CD4-positive, CD25-positive, alpha-beta regulatory T cell (primary cell): ENCODE measurements at regions not wholly inside any gene's neighbourhood (a gene's known extent, or its start where the extent isn't known, plus 50 kb on each side); places are given as distances from the start of the nearest gene placed in this dataset.

Experiments
- ATAC-seq, 2 donors: fragments of 150-1000 bp; cut with Tn5 transposase; one replicate each; pipeline ENCODE4 v1.10.0; 2021; ENCODE audit warnings: low read depth in 2 of 2, moderate number of reproducible peaks in 2 of 2, moderate library complexity in 1 of 2
- DNase-seq, 3 donors: peaks; one replicate each; pipeline versions ENCODE4 v3.0.0 to v3.0.0-alpha.2; 2012 to 2022; ENCODE audit warnings: mixed read lengths in 1 of 3
- H3K27ac ChIP-seq: one replicate; pipeline ENCODE4 v1.7.0; 2013; ENCODE audit warnings: mild to moderate bottlenecking, low read length; ENCODE audit not compliant: insufficient read depth, poor library complexity, severe bottlenecking
- H3K27me3 ChIP-seq: one replicate; pipeline ENCODE4 v1.7.0; 2013; ENCODE audit warnings: low read length; ENCODE audit not compliant: control insufficient read depth, insufficient read depth
- H3K36me3 ChIP-seq: one replicate; pipeline ENCODE4 v1.7.0; 2013; ENCODE audit warnings: mild to moderate bottlenecking, low read length, moderate library complexity; ENCODE audit not compliant: control insufficient read depth, insufficient read depth
- H3K4me1 ChIP-seq: 2 replicates; pipeline ENCODE4 v1.7.0; 2013; ENCODE audit warnings: mild to moderate bottlenecking, low read length; ENCODE audit not compliant: insufficient read depth, control insufficient read depth, poor library complexity, severe bottlenecking
- H3K4me3 ChIP-seq: one replicate; pipeline ENCODE4 v1.7.0; 2013; ENCODE audit warnings: low read depth, mild to moderate bottlenecking, low read length, moderate library complexity
- H3K9me3 ChIP-seq, 2 experiments: 1 replicate in 1 of 2; 2 replicates in 1 of 2; pipeline ENCODE4 v1.7.0; 2013; ENCODE audit warnings: low read length in 2 of 2, mild to moderate bottlenecking in 1 of 2, moderate library complexity in 1 of 2; ENCODE audit not compliant: control insufficient read depth in 2 of 2
- H3K27ac Mint-ChIP-seq, 3 donors: one replicate each; pipeline ENCODE4 v1.8.0; 2020 to 2022; ENCODE audit warnings: mild to moderate bottlenecking in 3 of 3, mixed read lengths in 3 of 3, moderate library complexity in 2 of 3
- H3K27me3 Mint-ChIP-seq: one replicate; pipeline ENCODE4 v1.8.0; 2022; ENCODE audit warnings: mild to moderate bottlenecking, mixed read lengths
- H3K36me3 Mint-ChIP-seq: one replicate; pipeline ENCODE4 v1.8.0; 2020; ENCODE audit warnings: mixed read lengths
- H3K4me1 Mint-ChIP-seq, 4 donors: one replicate each; pipeline ENCODE4 v1.8.0; 2020 to 2022; ENCODE audit warnings: mixed read lengths in 4 of 4, mild to moderate bottlenecking in 1 of 4
- H3K4me3 Mint-ChIP-seq, 4 donors: one replicate each; pipeline ENCODE4 v1.8.0; 2020 to 2022; ENCODE audit warnings: mild to moderate bottlenecking in 4 of 4, mixed read lengths in 4 of 4, moderate library complexity in 3 of 4
- H3K9me3 Mint-ChIP-seq, 7 donors: one replicate each; pipeline ENCODE4 v1.8.0; 2020 to 2022; ENCODE audit warnings: mixed read lengths in 7 of 7, mild to moderate bottlenecking in 3 of 7, moderate library complexity in 2 of 7

- Histone ChIP-seq H3K36me3 (no peaks in the 10 kb centered on the region), H3K4me1 (no peaks in the 10 kb centered on the region), H3K27me3 (no peaks in the 10 kb centered on the region), H3K9me3 (peaks cover 0 to 3% of the 10 kb centered on the region in 2 experiments), H3K27ac (no peak overlapping the region), H3K4me3 (no peak overlapping the region)
- Mint-ChIP-seq H3K27me3 (no peaks in the 10 kb centered on the region), H3K4me3 (no peak overlapping the region), H3K9me3 (peaks cover 0 to 2% (median 0%) of the 10 kb centered on the region in 7 donors), H3K36me3 (no peaks in the 10 kb centered on the region), H3K4me1 (no peaks in the 10 kb centered on the region), H3K27ac (no peak overlapping the region)
- DNase-seq (no peak), ATAC-seq (no peak)
Measured at GRCh38 chr10:28840202-28840601, 162.9 kb downstream of the BAMBI start.

- Mint-ChIP-seq H3K36me3 (no peaks in the 10 kb centered on the region), H3K27me3 (no peaks in the 10 kb centered on the region), H3K9me3 (peaks cover 0 to 1% (median 0%) of the 10 kb centered on the region in 7 donors), H3K4me3 (no peak overlapping the region), H3K27ac (no peak overlapping the region), H3K4me1 (no peaks in the 10 kb centered on the region)
- Histone ChIP-seq H3K4me1 (no peaks in the 10 kb centered on the region), H3K27ac (no peak overlapping the region), H3K9me3 (peaks cover 0 to 3% of the 10 kb centered on the region in 2 experiments), H3K4me3 (no peak overlapping the region), H3K36me3 (no peaks in the 10 kb centered on the region), H3K27me3 (no peaks in the 10 kb centered on the region)
- DNase-seq = no peak
- no peak for ATAC-seq
Measured at GRCh38 chr10:28840971-28841370, 163.7 kb downstream of the BAMBI start.

GRCh38 chr10:28841625-28842024 is 164.3 kb downstream of the BAMBI start:
- no peak for DNase-seq
- Histone ChIP-seq H3K27me3 (no peaks in the 10 kb centered on the region), H3K9me3 (peaks cover 0 to 3% of the 10 kb centered on the region in 2 experiments), H3K4me1 (no peaks in the 10 kb centered on the region), H3K27ac (no peak overlapping the region), H3K36me3 (no peaks in the 10 kb centered on the region), H3K4me3 (no peak overlapping the region)
- Mint-ChIP-seq H3K4me3 (no peak overlapping the region), H3K27ac (no peak overlapping the region), H3K27me3 (no peaks in the 10 kb centered on the region), H3K9me3 (peaks cover 0 to 4% (median 0%) of the 10 kb centered on the region in 7 donors), H3K36me3 (no peaks in the 10 kb centered on the region), H3K4me1 (no peaks in the 10 kb centered on the region)
- ATAC-seq = no peak

GRCh38 chr10:28842321-28842720 is 165.0 kb downstream of the BAMBI start:
- Mint-ChIP-seq H3K4me3 (no peak overlapping the region), H3K9me3 (peaks cover 0 to 4% (median 0%) of the 10 kb centered on the region in 7 donors), H3K36me3 (no peaks in the 10 kb centered on the region), H3K27ac (no peak overlapping the region), H3K27me3 (no peaks in the 10 kb centered on the region), H3K4me1 (no peaks in the 10 kb centered on the region)
- Histone ChIP-seq H3K9me3 (peaks cover 0 to 3% of the 10 kb centered on the region in 2 experiments), H3K36me3 (no peaks in the 10 kb centered on the region), H3K27ac (no peak overlapping the region), H3K4me3 (no peak overlapping the region), H3K27me3 (no peaks in the 10 kb centered on the region), H3K4me1 (no peaks in the 10 kb centered on the region)
- DNase-seq (no peak), ATAC-seq (no peak)

- H3K9me3 Mint-ChIP-seq = peaks cover 0 to 4% (median 0%) of the 10 kb centered on the region in 7 donors
- no peaks in the 10 kb centered on the region for H3K4me1 Mint-ChIP-seq
- no peaks in the 10 kb centered on the region for H3K36me3 Mint-ChIP-seq
Measured at GRCh38 chr10:28845009-28845682, 167.8 kb downstream of the BAMBI start.

GRCh38 chr10:28849309-28849708 is 172.0 kb downstream of the BAMBI start:
- H3K27me3 Mint-ChIP-seq = no peaks in the 10 kb centered on the region
- DNase-seq (no peak), ATAC-seq (no peak)
- H3K27me3 ChIP-seq = peaks cover 2% of the 10 kb centered on the region
- H3K36me3 Mint-ChIP-seq = no peaks in the 10 kb centered on the region
- peaks cover 0 to 2% of the 10 kb centered on the region in 2 experiments for H3K9me3 ChIP-seq
- no peaks in the 10 kb centered on the region for H3K4me1 Mint-ChIP-seq
- no peak overlapping the region for H3K27ac ChIP-seq
- no peak overlapping the region for H3K4me3 Mint-ChIP-seq
- no peaks in the 10 kb centered on the region for H3K4me1 ChIP-seq
- no peak overlapping the region for H3K27ac Mint-ChIP-seq
- no peak overlapping the region for H3K4me3 ChIP-seq
- peaks cover 0 to 4% (median 0%) of the 10 kb centered on the region in 7 donors for H3K9me3 Mint-ChIP-seq
- no peaks in the 10 kb centered on the region for H3K36me3 ChIP-seq

More at GRCh38 chr10:28845009-28845682, 167.8 kb downstream of the BAMBI start:
- peaks cover 0 to 3% of the 10 kb centered on the region in 2 experiments for H3K9me3 ChIP-seq
- no peak overlapping the region for H3K4me3 ChIP-seq
- no peak for ATAC-seq
- H3K36me3 ChIP-seq = no peaks in the 10 kb centered on the region
- DNase-seq = no peak
- H3K27me3 ChIP-seq = peaks cover 2% of the 10 kb centered on the region
- H3K27ac Mint-ChIP-seq = no peak overlapping the region
- H3K27me3 Mint-ChIP-seq = no peaks in the 10 kb centered on the region
- H3K4me3 Mint-ChIP-seq = no peak overlapping the region
- no peaks in the 10 kb centered on the region for H3K4me1 ChIP-seq
- no peak overlapping the region for H3K27ac ChIP-seq

- Histone ChIP-seq H3K9me3 (no peaks in the 10 kb centered on the region), H3K27me3 (peaks cover 2% of the 10 kb centered on the region), H3K36me3 (no peaks in the 10 kb centered on the region), H3K4me3 (no peak overlapping the region), H3K4me1 (no peaks in the 10 kb centered on the region), H3K27ac (no peak overlapping the region)
- Mint-ChIP-seq H3K4me1 (no peaks in the 10 kb centered on the region), H3K4me3 (no peak overlapping the region), H3K27me3 (no peaks in the 10 kb centered on the region), H3K27ac (no peak overlapping the region), H3K36me3 (no peaks in the 10 kb centered on the region), H3K9me3 (peaks cover 0 to 4% (median 0%) of the 10 kb centered on the region in 7 donors)
- no peak for DNase-seq
- ATAC-seq = no peak
Measured at GRCh38 chr10:28849821-28850220, 172.5 kb downstream of the BAMBI start.

- H3K9me3 ChIP-seq = no peaks in the 10 kb centered on the region
- Mint-ChIP-seq H3K27me3 (no peaks in the 10 kb centered on the region), H3K4me3 (no peak overlapping the region), H3K9me3 (peaks cover 0 to 4% (median 0%) of the 10 kb centered on the region in 7 donors), H3K4me1 (no peaks in the 10 kb centered on the region), H3K27ac (no peak overlapping the region), H3K36me3 (no peaks in the 10 kb centered on the region)
- H3K4me3 ChIP-seq = no peak overlapping the region
- no peak for DNase-seq
- no peak overlapping the region for H3K27ac ChIP-seq
- H3K27me3 ChIP-seq = peaks cover 2% of the 10 kb centered on the region
- no peaks in the 10 kb centered on the region for H3K36me3 ChIP-seq
- no peaks in the 10 kb centered on the region for H3K4me1 ChIP-seq
- no peak for ATAC-seq
Measured at GRCh38 chr10:28850784-28851183, 173.5 kb downstream of the BAMBI start.
